IMR-90 (cell line): ENCODE measurements at regions not wholly inside any gene's neighbourhood (a gene's known extent, or its start where the extent isn't known, plus 50 kb on each side); places are given as distances from the start of the nearest gene placed in this dataset.

Source experiments
- ATAC-seq: fragments of 200-7000 bp; cut with Tn5 transposase; 2 replicates; pipeline ENCODE4 v1.9.1; 2020; ENCODE audit warnings: low read depth, mild to moderate bottlenecking, moderate library complexity
- BruUV-seq: library from RNA; stranded (reverse); fragments of 400-500 nt; replicated peaks from 2 replicates; lab custom pipeline; 2021; lab: Mats Ljungman, UMichigan
- CTCF ChIA-PET: fragments of 300-600 bp; formaldehyde crosslinking; extraction: SDS; loops from one replicate; lab custom pipeline; 2021; ENCODE audit warnings: antibody characterized with exemption; lab: Yijun Ruan, JAX
- POLR2A ChIA-PET: fragments of 300-600 bp; sonication (Branson Sonifier 250); formaldehyde crosslinking; loops from one replicate; lab custom pipeline; 2022; ENCODE audit warnings: antibody characterized with exemption; ENCODE audit not compliant: unreplicated experiment; lab: Charles Lee
- DNase-seq: peaks from one replicate; pipeline ENCODE4 v3.0.0; 2013
- H2AFZ ChIP-seq: replicated peaks from 2 replicates; pipeline ENCODE3; 2013; ENCODE audit warnings: low read length, mild to moderate bottlenecking; ENCODE audit not compliant: poor library complexity
- H2AK5ac ChIP-seq: 2 replicates; pipeline ENCODE4 v1.6.1; 2013; ENCODE audit warnings: low read depth, low read length, inconsistent platforms
- H2AK9ac ChIP-seq: replicated peaks from 2 replicates; pipeline ENCODE3; 2013; ENCODE audit warnings: mild to moderate bottlenecking, low read depth, low read length, moderate library complexity; ENCODE audit not compliant: poor library complexity
- H2BK120ac ChIP-seq: 2 replicates; pipeline ENCODE4 v1.6.1; 2013; ENCODE audit warnings: low read depth, low read length, inconsistent platforms
- H2BK15ac ChIP-seq: 3 replicates; pipeline ENCODE4 v1.6.1; 2013; ENCODE audit warnings: low read depth, low read length, inconsistent platforms
- H2BK20ac ChIP-seq: 2 replicates; pipeline ENCODE4 v1.6.1; 2013; ENCODE audit warnings: low read depth, mild to moderate bottlenecking, inconsistent platforms, low read length, moderate library complexity
- H2BK5ac ChIP-seq: 2 replicates; pipeline ENCODE4 v1.6.1; 2013; ENCODE audit warnings: mild to moderate bottlenecking, low read depth, low read length, inconsistent platforms; ENCODE audit not compliant: poor library complexity, severe bottlenecking
- H3K14ac ChIP-seq: replicated peaks from 2 replicates; pipeline ENCODE4 v1.6.1; 2013; ENCODE audit warnings: low read depth, low read length, inconsistent platforms
- H3K18ac ChIP-seq: 2 replicates; pipeline ENCODE4 v1.6.1; 2013; ENCODE audit warnings: low read depth, low read length, control low read depth
- H3K23ac ChIP-seq: 2 replicates; pipeline ENCODE4 v1.6.1; 2013; ENCODE audit warnings: low read depth, low read length, inconsistent platforms
- H3K27ac ChIP-seq: 2 replicates; pipeline ENCODE4 v1.5.1; 2013; ENCODE audit warnings: mild to moderate bottlenecking, control low read depth, low read length; ENCODE audit not compliant: insufficient read depth
- H3K27me3 ChIP-seq: 2 replicates; pipeline ENCODE4 v1.6.1; 2013; ENCODE audit warnings: low read length; ENCODE audit not compliant: control insufficient read depth, insufficient read depth
- H3K36me3 ChIP-seq: 2 replicates; pipeline ENCODE4 v1.6.1; 2013; ENCODE audit warnings: low read length, mixed read lengths; ENCODE audit not compliant: control insufficient read depth, insufficient read depth
- H3K4ac ChIP-seq: 2 replicates; pipeline ENCODE4 v1.6.1; 2013; ENCODE audit warnings: low read depth, low read length, inconsistent platforms
- H3K4me1 ChIP-seq: 2 replicates; pipeline ENCODE4 v1.6.1; 2013; ENCODE audit warnings: low read length, mixed read lengths; ENCODE audit not compliant: control insufficient read depth, insufficient read depth
- H3K4me2 ChIP-seq: 2 replicates; pipeline ENCODE4 v1.6.1; 2013; ENCODE audit warnings: low read depth, mild to moderate bottlenecking, control low read depth, low read length, moderate library complexity
- H3K4me3 ChIP-seq: 2 replicates; pipeline ENCODE4 v1.5.1; 2013; ENCODE audit warnings: low read depth, mild to moderate bottlenecking, control low read depth, low read length, moderate library complexity; ENCODE audit not compliant: insufficient read depth
- H3K56ac ChIP-seq: 2 replicates; pipeline ENCODE4 v1.6.1; 2013; ENCODE audit warnings: low read length, inconsistent platforms; ENCODE audit not compliant: insufficient read depth; ENCODE audit errors: extremely low read depth
- H3K79me1 ChIP-seq, 2 experiments: 2 replicates each; pipeline ENCODE4 v1.6.1; 2013; ENCODE audit warnings: low read length in 2 of 2, inconsistent platforms in 1 of 2, low read depth in 1 of 2
- H3K9ac ChIP-seq: 2 replicates; pipeline ENCODE4 v1.6.1; 2013; ENCODE audit warnings: low read depth, low read length, control low read depth
- H3K9me1 ChIP-seq: 2 replicates; pipeline ENCODE4 v1.6.1; 2013; ENCODE audit warnings: low read length, inconsistent platforms; ENCODE audit not compliant: insufficient read depth
- H3K9me3 ChIP-seq: 2 replicates; pipeline ENCODE4 v1.6.1; 2013; ENCODE audit warnings: low read length; ENCODE audit not compliant: control insufficient read depth, insufficient read depth
- H4K20me1 ChIP-seq: 2 replicates; pipeline ENCODE4 v1.6.1; 2013; ENCODE audit warnings: low read length, inconsistent platforms; ENCODE audit not compliant: insufficient read depth
- H4K5ac ChIP-seq: 2 replicates; pipeline ENCODE4 v1.6.1; 2013; ENCODE audit warnings: mild to moderate bottlenecking, low read depth, low read length, control low read depth
- H4K8ac ChIP-seq, 2 experiments: 2 replicates each; pipeline ENCODE4 v1.6.1; 2013; ENCODE audit warnings: low read depth in 2 of 2, low read length in 2 of 2, control low read depth in 1 of 2, inconsistent platforms in 1 of 2
- H4K91ac ChIP-seq: 2 replicates; pipeline ENCODE4 v1.6.1; 2013; ENCODE audit warnings: low read depth, low read length, inconsistent platforms; ENCODE audit not compliant: insufficient read depth
- MAFK ChIP-seq: IDR thresholded peaks from 2 replicates; pipeline ENCODE4 v1.6.1; 2012; ENCODE audit warnings: low read depth, low read length, improper control_type of control experiment
- MAZ ChIP-seq: IDR thresholded peaks from 2 replicates; pipeline ENCODE4 v1.6.1; 2012; ENCODE audit warnings: low read depth, mild to moderate bottlenecking, low read length, improper control_type of control experiment, moderate library complexity, borderline replicate concordance
- MXI1 ChIP-seq: IDR thresholded peaks from 2 replicates; pipeline ENCODE4 v1.6.1; 2012; ENCODE audit warnings: low read depth, mild to moderate bottlenecking, low read length, moderate library complexity, borderline replicate concordance
- NFE2L2 ChIP-seq: fragments of 150-350 bp; IDR thresholded peaks from 2 replicates; pipeline ENCODE4 v1.6.1; 2016; ENCODE audit warnings: low read depth, mild to moderate bottlenecking, low read length
- POLR2A ChIP-seq: IDR thresholded peaks from 2 replicates; pipeline ENCODE4 v1.6.1; 2012; ENCODE audit warnings: mild to moderate bottlenecking, low read depth, low read length
- RCOR1 ChIP-seq: IDR thresholded peaks from 2 replicates; pipeline ENCODE4 v1.6.1; 2012; ENCODE audit warnings: mild to moderate bottlenecking, low read length, improper control_type of control experiment; ENCODE audit not compliant: insufficient replicate concordance
- RFX5 ChIP-seq: IDR thresholded peaks from 2 replicates; pipeline ENCODE4 v1.8.0; 2012; ENCODE audit warnings: low read depth, mild to moderate bottlenecking, low read length, moderate library complexity
- USF2 ChIP-seq: fragments of 150-350 bp; IDR thresholded peaks from 2 replicates; pipeline ENCODE4 v1.6.1; 2017; ENCODE audit warnings: mild to moderate bottlenecking, antibody characterized with exemption, low read length, low read depth
- WGBS, 2 experiments: methylation state at CpG; one replicate each; pipeline versions ENCODE4 v1.1.5 to v1.1.7; 2013; ENCODE audit warnings: missing lambda C conversion rate in 2 of 2; ENCODE audit not compliant: insufficient read length in 1 of 2; ENCODE audit errors: extremely low coverage in 2 of 2; 5-methylcytosine and 5-hydroxymethylcytosine counted together
- dilution Hi-C: fragments of 300-500 bp; cut with HindIII; formaldehyde crosslinking; loops from one replicate; pipeline ENCODE4 v1.14.3; 2018; ENCODE audit warnings: low sequenced_read_pairs; ENCODE audit not compliant: unreplicated experiment
- in situ Hi-C: fragments of 300-500 bp; cut with MboI; formaldehyde crosslinking; loops from 3 replicates; pipeline ENCODE4 v1.14.3; 2019; ENCODE audit warnings: low sequenced_read_pairs, inconsistent platforms, mixed read lengths
- intact Hi-C: fragments of 100-400 bp; cut with micrococcal nuclease; formaldehyde crosslinking; loops from 2 replicates; pipeline ENCODE4 v1.10.0; 2022

- Histone ChIP-seq H2BK120ac (no peak overlapping the region), H3K4ac (no peak overlapping the region), H3K36me3 (no peaks in the 10 kb centered on the region), H3K9me1 (no peaks in the 10 kb centered on the region), H4K91ac (no peak overlapping the region), H2BK5ac (no peak overlapping the region), H3K23ac (no peak overlapping the region), H3K18ac (no peak overlapping the region), H4K20me1 (no peaks in the 10 kb centered on the region), H2BK15ac (no peak overlapping the region), H3K14ac (no peak overlapping the region), H3K4me3 (no peak overlapping the region), H4K5ac (no peak overlapping the region), H3K27ac (no peak overlapping the region), H3K27me3 (no peaks in the 10 kb centered on the region), H3K4me2 (no peak overlapping the region), H3K9me3 (no peaks in the 10 kb centered on the region), H3K4me1 (no peaks in the 10 kb centered on the region), H3K9ac (no peak overlapping the region), H2AK9ac (no peak overlapping the region), H2BK20ac (no peak overlapping the region), H4K8ac (no peak overlapping the region), H3K56ac (no peak overlapping the region), H2AFZ (no peak overlapping the region), H3K79me1 (no peaks in the 10 kb centered on the region), H2AK5ac (no peak overlapping the region)
- POLR2A ChIA-PET, result no interaction called here
- dilution Hi-C loops (no loop called here), in situ Hi-C loops (no loop called here), intact Hi-C loops (no loop called here)
- no peak for ATAC-seq
- TF ChIP-seq RFX5 (no peak), POLR2A (no peak), MAFK (no peak), MAZ (no peak), RCOR1 (no peak), NFE2L2 (no peak), USF2 (no peak), MXI1 (no peak)
- no peak for DNase-seq
- CTCF ChIA-PET, result no interaction called here
- no TSS peak for BruUV-seq
- 65% methylated on average over 4 of the region's 9 CpGs; no CpG with 5 or more reads in 1 of the 2 experiments for whole genome bisulfite sequencing, 2 experiments
Measured at GRCh38 chr5:158541536-158542297, 558.0 kb downstream of the EBF1 start.
